Ascending aorta (tissue), 2 donors: ENCODE measurements at regions not wholly inside any gene's neighbourhood (a gene's known extent, or its start where the extent isn't known, plus 50 kb on each side); places are given as distances from the start of the nearest gene placed in this dataset.
A peak's percentile ranks its signal among the peaks of the same experiment; 100 is the strongest.

Source experiments
- DNase-seq, 2 donors: peaks; one replicate each; pipeline ENCODE4 v3.0.0-alpha.2; 2019; ENCODE audit warnings: low spot score in 2 of 2
- H3K27ac ChIP-seq, 2 donors: fragments of 200-600 bp; sonication (generic); one replicate each; pipeline ENCODE4 v1.5.1; 2016 to 2017; ENCODE audit warnings: mild to moderate bottlenecking in 1 of 2
- H3K27me3 ChIP-seq: fragments of 200-600 bp; sonication (generic); one replicate; pipeline ENCODE4 v1.5.1; 2017
- H3K36me3 ChIP-seq, 2 donors: fragments of 200-600 bp; sonication (generic); one replicate each; pipeline ENCODE4 v1.5.1; 2016
- H3K4me1 ChIP-seq, 2 donors: fragments of 200-600 bp; sonication (generic); one replicate each; pipeline ENCODE4 v1.5.1; 2016 to 2017; ENCODE audit warnings: mild to moderate bottlenecking in 1 of 2
- H3K4me3 ChIP-seq, 2 donors: fragments of 200-600 bp; sonication (generic); one replicate each; pipeline ENCODE4 v1.5.1; 2016 to 2017; ENCODE audit warnings: mild to moderate bottlenecking in 1 of 2
- H3K9me3 ChIP-seq, 2 donors: fragments of 200-600 bp; sonication (generic); one replicate each; pipeline ENCODE4 v1.5.1; 2016
- intact Hi-C: fragments of 100-400 bp; cut with DNase I; formaldehyde crosslinking; loops from one replicate; pipeline ENCODE4 v1.15.1; 2023
- TF ChIP-seq, protein P1 (sequence below), 3 experiments: fragments of 200-600 bp in 2 of 3; fragments of 450-650 bp in 1 of 3; sonication (generic) in 2 of 3; IDR thresholded peaks; one replicate each; pipeline ENCODE4 v1.5.1; 2016 to 2019; ENCODE audit warnings: antibody characterized with exemption in 3 of 3, mild to moderate bottlenecking in 1 of 3, moderate library complexity in 1 of 3

DNA sequence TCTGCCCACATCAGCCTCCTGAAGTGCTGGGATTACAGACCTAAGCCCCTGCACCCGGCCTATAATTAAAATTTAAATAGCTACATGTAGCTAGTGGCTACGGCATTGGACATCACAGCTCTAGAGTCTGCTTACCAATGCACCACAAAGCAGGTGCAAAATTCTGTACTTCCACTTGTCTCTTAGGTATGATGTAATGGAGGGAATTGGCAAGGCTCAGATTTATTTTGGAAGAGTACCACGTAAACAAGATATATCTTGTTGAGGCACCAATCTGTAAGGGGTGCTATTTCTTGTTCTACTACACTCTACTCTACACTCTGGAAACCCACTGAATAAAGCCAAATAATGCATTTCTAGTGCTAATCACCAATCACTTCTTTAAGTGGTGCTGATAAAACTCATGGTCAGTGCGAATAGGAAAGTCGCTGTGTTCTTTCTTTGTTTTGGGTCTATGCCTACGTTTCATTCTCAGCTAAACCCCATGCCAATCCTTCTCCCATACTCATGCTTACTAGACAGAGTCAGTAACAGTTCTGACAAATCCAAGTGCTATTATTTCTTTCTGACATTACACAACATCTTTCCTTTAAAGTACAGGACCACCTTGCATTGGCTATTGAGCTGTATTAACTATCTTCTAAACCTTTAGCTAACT lies 92.3 kb downstream of the GC start:
- H3K36me3 ChIP-seq, result no peaks in the 10 kb centered on the region
- peaks cover 0 to 6% of the 10 kb centered on the region in 2 donors for H3K4me1 ChIP-seq
- TF ChIP-seq, protein P1, sequence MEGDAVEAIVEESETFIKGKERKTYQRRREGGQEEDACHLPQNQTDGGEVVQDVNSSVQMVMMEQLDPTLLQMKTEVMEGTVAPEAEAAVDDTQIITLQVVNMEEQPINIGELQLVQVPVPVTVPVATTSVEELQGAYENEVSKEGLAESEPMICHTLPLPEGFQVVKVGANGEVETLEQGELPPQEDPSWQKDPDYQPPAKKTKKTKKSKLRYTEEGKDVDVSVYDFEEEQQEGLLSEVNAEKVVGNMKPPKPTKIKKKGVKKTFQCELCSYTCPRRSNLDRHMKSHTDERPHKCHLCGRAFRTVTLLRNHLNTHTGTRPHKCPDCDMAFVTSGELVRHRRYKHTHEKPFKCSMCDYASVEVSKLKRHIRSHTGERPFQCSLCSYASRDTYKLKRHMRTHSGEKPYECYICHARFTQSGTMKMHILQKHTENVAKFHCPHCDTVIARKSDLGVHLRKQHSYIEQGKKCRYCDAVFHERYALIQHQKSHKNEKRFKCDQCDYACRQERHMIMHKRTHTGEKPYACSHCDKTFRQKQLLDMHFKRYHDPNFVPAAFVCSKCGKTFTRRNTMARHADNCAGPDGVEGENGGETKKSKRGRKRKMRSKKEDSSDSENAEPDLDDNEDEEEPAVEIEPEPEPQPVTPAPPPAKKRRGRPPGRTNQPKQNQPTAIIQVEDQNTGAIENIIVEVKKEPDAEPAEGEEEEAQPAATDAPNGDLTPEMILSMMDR (IDR thresholded peaks at IDR 0.05), result no peak
- no peak overlapping the region for H3K27ac ChIP-seq
- H3K9me3 ChIP-seq, result no peaks in the 10 kb centered on the region
- intact Hi-C loops, result no loop called here
- DNase-seq, result no peak
- H3K27me3 ChIP-seq, result no peaks in the 10 kb centered on the region
- no peak overlapping the region for H3K4me3 ChIP-seq

DNA sequence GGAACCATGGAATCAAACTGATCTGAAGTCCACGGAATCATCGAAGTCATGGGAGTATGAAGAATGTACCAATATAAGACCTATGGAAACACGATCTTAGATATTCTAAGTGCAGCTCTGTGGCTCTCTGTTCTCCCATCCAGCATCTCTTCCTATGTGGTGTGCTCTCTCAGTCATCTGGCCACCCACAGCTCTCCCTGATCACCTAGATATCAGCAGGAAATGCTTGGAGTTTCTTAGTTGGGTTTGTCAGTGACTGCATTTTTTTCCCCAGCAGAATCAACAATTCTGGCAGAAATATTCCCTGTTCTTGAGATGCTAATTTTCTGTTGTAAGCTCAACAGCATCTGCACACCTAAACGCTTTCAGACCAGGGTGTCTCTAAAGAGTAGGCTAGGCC lies 94.1 kb downstream of the GC start:
- Histone ChIP-seq H3K27me3 (no peaks in the 10 kb centered on the region), H3K4me3 (no peak overlapping the region), H3K36me3 (no peaks in the 10 kb centered on the region), H3K27ac (no peak overlapping the region), H3K4me1 (peaks cover 0 to 6% of the 10 kb centered on the region in 2 donors), H3K9me3 (no peaks in the 10 kb centered on the region)
- no peak for DNase-seq
- intact Hi-C loops, result no loop called here
- TF ChIP-seq, protein P1 (IDR thresholded peaks at IDR 0.05), result no peak

DNA sequence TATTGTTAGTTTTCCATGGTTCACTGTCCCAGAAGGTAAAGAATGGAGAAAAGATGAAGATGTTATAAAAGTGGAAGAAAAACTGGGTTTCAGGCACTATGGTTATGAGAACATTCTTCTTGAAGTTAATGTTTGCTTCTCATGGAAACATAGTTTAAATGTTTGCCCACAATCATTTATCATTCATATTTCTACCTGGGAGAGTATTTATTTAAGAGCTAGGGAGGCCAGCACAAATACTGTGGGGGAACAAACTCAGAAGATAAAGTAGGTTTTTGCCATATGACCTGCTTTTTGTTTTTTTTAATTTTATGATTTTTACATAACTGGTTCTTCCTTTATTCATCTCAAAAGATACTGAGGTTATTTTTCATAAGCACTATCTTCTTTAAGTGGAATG lies 96.8 kb downstream of the GC start:
- intact Hi-C loops, result no loop called here
- no peaks in the 10 kb centered on the region for H3K36me3 ChIP-seq
- no peak for DNase-seq
- peaks cover 0 to 6% of the 10 kb centered on the region in 2 donors for H3K4me1 ChIP-seq
- H3K27ac ChIP-seq, result no peak overlapping the region
- TF ChIP-seq, protein P1 (IDR thresholded peaks at IDR 0.05), result no peak
- H3K27me3 ChIP-seq, result no peaks in the 10 kb centered on the region
- H3K4me3 ChIP-seq, result no peak overlapping the region
- H3K9me3 ChIP-seq, result no peaks in the 10 kb centered on the region

DNA sequence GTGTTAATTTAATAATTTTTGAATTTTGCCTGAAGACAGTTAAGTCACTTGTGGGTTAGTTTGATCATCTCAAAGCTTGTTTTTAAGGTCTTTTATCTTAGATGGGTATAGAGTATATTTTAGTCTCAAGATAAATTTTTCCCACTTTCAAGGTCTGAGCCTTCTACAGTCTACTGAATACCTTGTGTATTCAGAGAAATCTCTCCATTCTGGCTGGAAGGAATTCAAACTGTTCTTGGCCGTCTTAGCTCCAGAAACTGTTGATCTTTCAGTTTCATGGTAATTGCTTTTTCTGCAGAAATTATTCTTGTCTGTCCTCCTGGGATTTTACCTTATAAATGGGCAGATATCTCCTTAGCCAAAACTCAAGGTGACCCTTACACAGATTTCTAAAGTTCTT lies 97.9 kb downstream of the GC start:
- Histone ChIP-seq H3K36me3 (no peaks in the 10 kb centered on the region), H3K4me1 (peaks cover 0 to 6% of the 10 kb centered on the region in 2 donors), H3K4me3 (no peak overlapping the region), H3K27ac (no peak overlapping the region), H3K9me3 (no peaks in the 10 kb centered on the region), H3K27me3 (no peaks in the 10 kb centered on the region)
- no peak for DNase-seq
- TF ChIP-seq, protein P1 (IDR thresholded peaks at IDR 0.05), result no peak
- intact Hi-C loops, result no loop called here

DNA sequence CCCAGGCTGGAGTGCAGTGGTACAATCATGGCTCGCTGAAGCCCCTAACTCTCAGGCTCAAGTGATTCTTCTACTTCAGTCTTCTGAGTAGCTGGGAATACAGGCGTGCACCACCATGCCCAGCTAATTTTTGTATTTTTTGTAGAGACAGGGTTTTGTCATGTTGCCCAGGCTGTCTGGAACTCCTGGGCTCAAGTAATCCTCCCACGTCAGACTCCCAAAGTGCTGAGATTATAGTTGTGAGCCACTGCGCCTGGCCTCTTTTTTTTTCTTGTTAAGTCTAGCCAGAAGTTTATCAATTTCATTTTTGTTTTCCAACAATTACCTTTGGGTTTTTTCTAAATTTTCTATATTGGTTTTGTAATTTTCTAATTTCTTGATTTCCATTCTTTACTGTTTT lies 100.6 kb downstream of the GC start:
- Histone ChIP-seq H3K27ac (peak overlapping the region; percentile 47 to 55), H3K9me3 (no peaks in the 10 kb centered on the region), H3K36me3 (no peaks in the 10 kb centered on the region), H3K4me1 (peaks cover 0 to 9% of the 10 kb centered on the region in 2 donors), H3K27me3 (no peaks in the 10 kb centered on the region), H3K4me3 (no peak overlapping the region)
- intact Hi-C loops, result no loop called here
- no peak for DNase-seq
- TF ChIP-seq, protein P1 (IDR thresholded peaks at IDR 0.05), result no peak

DNA sequence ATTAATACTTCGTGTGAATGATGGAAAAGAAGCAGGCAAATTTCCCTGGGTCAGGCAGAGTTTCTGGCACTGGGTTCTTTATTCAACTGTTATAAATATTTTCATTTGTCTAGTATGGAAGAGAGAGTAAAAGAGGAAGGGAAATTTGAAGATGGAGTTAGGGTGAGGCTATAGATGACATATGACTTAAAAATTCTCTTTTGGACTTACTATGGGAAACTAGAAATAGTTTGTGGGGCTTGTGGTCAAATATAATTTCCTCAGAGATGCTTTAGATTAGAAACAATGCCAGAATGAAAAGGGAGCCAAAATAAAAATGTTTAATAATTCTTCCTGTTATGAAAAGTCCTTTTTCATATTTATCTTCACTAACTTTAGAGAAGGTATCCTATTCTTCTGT lies 103.2 kb downstream of the GC start:
- H3K4me3 ChIP-seq, result no peak overlapping the region
- intact Hi-C loops, result no loop called here
- H3K4me1 ChIP-seq, result peaks cover 0 to 2% of the 10 kb centered on the region in 2 donors
- H3K36me3 ChIP-seq, result no peaks in the 10 kb centered on the region
- H3K9me3 ChIP-seq, result no peaks in the 10 kb centered on the region
- H3K27me3 ChIP-seq, result no peaks in the 10 kb centered on the region
- DNase-seq, result no peak
- TF ChIP-seq, protein P1 (IDR thresholded peaks at IDR 0.05), result no peak
- H3K27ac ChIP-seq, result no peak overlapping the region
